SU-DHL-6 (cell line): ENCODE measurements at regions not wholly inside any gene's neighbourhood (a gene's known extent, or its start where the extent isn't known, plus 50 kb on each side); places are given as distances from the start of the nearest gene placed in this dataset.

Experiments used
- CTCF ChIP-seq: fragments of 200-600 bp; sonication (generic); IDR thresholded peaks from one replicate; pipeline ENCODE4 v1.5.1; 2017; ENCODE audit warnings: antibody characterized with exemption, mild to moderate bottlenecking, low read length, moderate library complexity; ENCODE audit not compliant: insufficient read depth, poor library complexity, severe bottlenecking
- EZH2phosphoT487 ChIP-seq: fragments of 200-600 bp; sonication (generic), shearing (Covaris generic); conservative IDR thresholded peaks from 2 replicates; pipeline ENCODE4 v1.6.1; 2018; ENCODE audit warnings: mild to moderate bottlenecking, antibody characterized with exemption, low read length, moderate library complexity, mixed read lengths

GRCh38 chr13:104980586-104980985 lies 1554.9 kb downstream of the EFNB2 start:
- no peak for TF ChIP-seq CTCF
- no peak for TF ChIP-seq EZH2phosphoT487
